IMR-90 (cell line): ENCODE measurements at regions not wholly inside any gene's neighbourhood (a gene's known extent, or its start where the extent isn't known, plus 50 kb on each side); places are given as distances from the start of the nearest gene placed in this dataset.

ENCODE experiments used
- ATAC-seq: fragments of 200-7000 bp; cut with Tn5 transposase; 2 replicates; pipeline ENCODE4 v1.9.1; 2020; ENCODE audit warnings: low read depth, mild to moderate bottlenecking, moderate library complexity
- BruUV-seq: library from RNA; stranded (reverse); fragments of 400-500 nt; replicated peaks from 2 replicates; lab custom pipeline; 2021; lab: Mats Ljungman, UMichigan
- CTCF ChIA-PET: fragments of 300-600 bp; formaldehyde crosslinking; extraction: SDS; loops from one replicate; lab custom pipeline; 2021; ENCODE audit warnings: antibody characterized with exemption; lab: Yijun Ruan, JAX
- POLR2A ChIA-PET: fragments of 300-600 bp; sonication (Branson Sonifier 250); formaldehyde crosslinking; loops from one replicate; lab custom pipeline; 2022; ENCODE audit warnings: antibody characterized with exemption; ENCODE audit not compliant: unreplicated experiment; lab: Charles Lee
- DNase-seq: peaks from one replicate; pipeline ENCODE4 v3.0.0; 2013
- H2AFZ ChIP-seq: replicated peaks from 2 replicates; pipeline ENCODE3; 2013; ENCODE audit warnings: low read length, mild to moderate bottlenecking; ENCODE audit not compliant: poor library complexity
- H2AK5ac ChIP-seq: 2 replicates; pipeline ENCODE4 v1.6.1; 2013; ENCODE audit warnings: low read depth, low read length, inconsistent platforms
- H2AK9ac ChIP-seq: replicated peaks from 2 replicates; pipeline ENCODE3; 2013; ENCODE audit warnings: mild to moderate bottlenecking, low read depth, low read length, moderate library complexity; ENCODE audit not compliant: poor library complexity
- H2BK120ac ChIP-seq: 2 replicates; pipeline ENCODE4 v1.6.1; 2013; ENCODE audit warnings: low read depth, low read length, inconsistent platforms
- H2BK15ac ChIP-seq: 3 replicates; pipeline ENCODE4 v1.6.1; 2013; ENCODE audit warnings: low read depth, low read length, inconsistent platforms
- H2BK20ac ChIP-seq: 2 replicates; pipeline ENCODE4 v1.6.1; 2013; ENCODE audit warnings: low read depth, mild to moderate bottlenecking, inconsistent platforms, low read length, moderate library complexity
- H2BK5ac ChIP-seq: 2 replicates; pipeline ENCODE4 v1.6.1; 2013; ENCODE audit warnings: mild to moderate bottlenecking, low read depth, low read length, inconsistent platforms; ENCODE audit not compliant: poor library complexity, severe bottlenecking
- H3K14ac ChIP-seq: replicated peaks from 2 replicates; pipeline ENCODE4 v1.6.1; 2013; ENCODE audit warnings: low read depth, low read length, inconsistent platforms
- H3K18ac ChIP-seq: 2 replicates; pipeline ENCODE4 v1.6.1; 2013; ENCODE audit warnings: low read depth, low read length, control low read depth
- H3K23ac ChIP-seq: 2 replicates; pipeline ENCODE4 v1.6.1; 2013; ENCODE audit warnings: low read depth, low read length, inconsistent platforms
- H3K27ac ChIP-seq: 2 replicates; pipeline ENCODE4 v1.5.1; 2013; ENCODE audit warnings: mild to moderate bottlenecking, control low read depth, low read length; ENCODE audit not compliant: insufficient read depth
- H3K27me3 ChIP-seq: 2 replicates; pipeline ENCODE4 v1.6.1; 2013; ENCODE audit warnings: low read length; ENCODE audit not compliant: control insufficient read depth, insufficient read depth
- H3K36me3 ChIP-seq: 2 replicates; pipeline ENCODE4 v1.6.1; 2013; ENCODE audit warnings: low read length, mixed read lengths; ENCODE audit not compliant: control insufficient read depth, insufficient read depth
- H3K4ac ChIP-seq: 2 replicates; pipeline ENCODE4 v1.6.1; 2013; ENCODE audit warnings: low read depth, low read length, inconsistent platforms
- H3K4me1 ChIP-seq: 2 replicates; pipeline ENCODE4 v1.6.1; 2013; ENCODE audit warnings: low read length, mixed read lengths; ENCODE audit not compliant: control insufficient read depth, insufficient read depth
- H3K4me2 ChIP-seq: 2 replicates; pipeline ENCODE4 v1.6.1; 2013; ENCODE audit warnings: low read depth, mild to moderate bottlenecking, control low read depth, low read length, moderate library complexity
- H3K4me3 ChIP-seq: 2 replicates; pipeline ENCODE4 v1.5.1; 2013; ENCODE audit warnings: low read depth, mild to moderate bottlenecking, control low read depth, low read length, moderate library complexity; ENCODE audit not compliant: insufficient read depth
- H3K56ac ChIP-seq: 2 replicates; pipeline ENCODE4 v1.6.1; 2013; ENCODE audit warnings: low read length, inconsistent platforms; ENCODE audit not compliant: insufficient read depth; ENCODE audit errors: extremely low read depth
- H3K79me1 ChIP-seq, 2 experiments: 2 replicates each; pipeline ENCODE4 v1.6.1; 2013; ENCODE audit warnings: low read length in 2 of 2, inconsistent platforms in 1 of 2, low read depth in 1 of 2
- H3K9ac ChIP-seq: 2 replicates; pipeline ENCODE4 v1.6.1; 2013; ENCODE audit warnings: low read depth, low read length, control low read depth
- H3K9me1 ChIP-seq: 2 replicates; pipeline ENCODE4 v1.6.1; 2013; ENCODE audit warnings: low read length, inconsistent platforms; ENCODE audit not compliant: insufficient read depth
- H3K9me3 ChIP-seq: 2 replicates; pipeline ENCODE4 v1.6.1; 2013; ENCODE audit warnings: low read length; ENCODE audit not compliant: control insufficient read depth, insufficient read depth
- H4K20me1 ChIP-seq: 2 replicates; pipeline ENCODE4 v1.6.1; 2013; ENCODE audit warnings: low read length, inconsistent platforms; ENCODE audit not compliant: insufficient read depth
- H4K5ac ChIP-seq: 2 replicates; pipeline ENCODE4 v1.6.1; 2013; ENCODE audit warnings: mild to moderate bottlenecking, low read depth, low read length, control low read depth
- H4K8ac ChIP-seq, 2 experiments: 2 replicates each; pipeline ENCODE4 v1.6.1; 2013; ENCODE audit warnings: low read depth in 2 of 2, low read length in 2 of 2, control low read depth in 1 of 2, inconsistent platforms in 1 of 2
- H4K91ac ChIP-seq: 2 replicates; pipeline ENCODE4 v1.6.1; 2013; ENCODE audit warnings: low read depth, low read length, inconsistent platforms; ENCODE audit not compliant: insufficient read depth
- FOS ChIP-seq: fragments of 150-350 bp; IDR thresholded peaks from 2 replicates; pipeline ENCODE4 v1.6.1; 2016; ENCODE audit warnings: low read depth, low read length
- MAFK ChIP-seq: IDR thresholded peaks from 2 replicates; pipeline ENCODE4 v1.6.1; 2012; ENCODE audit warnings: low read depth, low read length, improper control_type of control experiment
- WGBS, 2 experiments: methylation state at CpG; one replicate each; pipeline versions ENCODE4 v1.1.5 to v1.1.7; 2013; ENCODE audit warnings: missing lambda C conversion rate in 2 of 2; ENCODE audit not compliant: insufficient read length in 1 of 2; ENCODE audit errors: extremely low coverage in 2 of 2; 5-methylcytosine and 5-hydroxymethylcytosine counted together
- dilution Hi-C: fragments of 300-500 bp; cut with HindIII; formaldehyde crosslinking; loops from one replicate; pipeline ENCODE4 v1.14.3; 2018; ENCODE audit warnings: low sequenced_read_pairs; ENCODE audit not compliant: unreplicated experiment
- in situ Hi-C: fragments of 300-500 bp; cut with MboI; formaldehyde crosslinking; loops from 3 replicates; pipeline ENCODE4 v1.14.3; 2019; ENCODE audit warnings: low sequenced_read_pairs, inconsistent platforms, mixed read lengths
- intact Hi-C: fragments of 100-400 bp; cut with micrococcal nuclease; formaldehyde crosslinking; loops from 2 replicates; pipeline ENCODE4 v1.10.0; 2022
- TF ChIP-seq, protein P1 (sequence below): fragments of 150-350 bp; IDR thresholded peaks from 2 replicates; pipeline ENCODE4 v1.6.1; 2017; ENCODE audit warnings: mild to moderate bottlenecking, antibody characterized with exemption, low read length, low read depth

DNA sequence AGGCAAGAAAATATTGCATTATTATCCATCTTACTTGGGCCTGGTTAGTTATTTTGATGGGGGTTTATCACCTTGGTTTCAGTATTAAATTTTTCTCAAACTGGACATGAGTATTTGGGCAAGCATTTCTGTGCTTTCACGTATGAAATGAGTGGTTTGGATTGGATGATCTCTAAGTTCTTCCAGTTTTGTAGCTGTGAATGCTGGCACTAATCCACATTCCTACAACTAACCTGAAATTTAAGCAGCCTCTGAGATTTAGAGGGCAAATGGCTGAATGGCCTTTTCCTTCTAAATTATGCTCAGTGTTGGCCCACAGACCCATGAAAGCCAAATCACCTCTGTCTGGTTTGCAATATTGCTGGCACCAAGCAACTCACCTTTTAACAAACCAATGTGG, 475.0 kb upstream of the B3GALT2 start:
- Histone ChIP-seq H4K5ac (no peak overlapping the region), H2BK20ac (no peak overlapping the region), H3K56ac (no peak overlapping the region), H3K14ac (no peak overlapping the region), H2AFZ (no peak overlapping the region), H2BK15ac (no peak overlapping the region), H3K9me1 (no peaks in the 10 kb centered on the region), H2AK9ac (no peak overlapping the region), H3K79me1 (no peaks in the 10 kb centered on the region), H4K8ac (no peak overlapping the region), H3K4me1 (peaks cover 7% of the 10 kb centered on the region), H3K4me2 (no peak overlapping the region), H3K27ac (no peak overlapping the region), H3K23ac (no peak overlapping the region), H3K4me3 (no peak overlapping the region), H2BK120ac (no peak overlapping the region), H3K27me3 (no peaks in the 10 kb centered on the region), H4K20me1 (no peaks in the 10 kb centered on the region), H3K36me3 (no peaks in the 10 kb centered on the region), H2BK5ac (no peak overlapping the region), H2AK5ac (no peak overlapping the region), H4K91ac (no peak overlapping the region), H3K18ac (no peak overlapping the region; the same call in 1 of the 2 replicates), H3K9me3 (no peaks in the 10 kb centered on the region), H3K4ac (no peak overlapping the region), H3K9ac (no peak overlapping the region)
- DNase-seq = no peak
- intact Hi-C loops = no loop called here
- ATAC-seq = no peak
- in situ Hi-C loops = no loop called here
- POLR2A ChIA-PET = no interaction called here
- no CpG with 5 or more reads among the region's 1 CpG for WGBS, 2 experiments
- no TSS peak for BruUV-seq
- dilution Hi-C loops = no loop called here
- CTCF ChIA-PET = no interaction called here
- TF ChIP-seq, protein P1, sequence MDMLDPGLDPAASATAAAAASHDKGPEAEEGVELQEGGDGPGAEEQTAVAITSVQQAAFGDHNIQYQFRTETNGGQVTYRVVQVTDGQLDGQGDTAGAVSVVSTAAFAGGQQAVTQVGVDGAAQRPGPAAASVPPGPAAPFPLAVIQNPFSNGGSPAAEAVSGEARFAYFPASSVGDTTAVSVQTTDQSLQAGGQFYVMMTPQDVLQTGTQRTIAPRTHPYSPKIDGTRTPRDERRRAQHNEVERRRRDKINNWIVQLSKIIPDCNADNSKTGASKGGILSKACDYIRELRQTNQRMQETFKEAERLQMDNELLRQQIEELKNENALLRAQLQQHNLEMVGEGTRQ = no peak
- TF ChIP-seq FOS (no peak), MAFK (no peak)
